ENCODE measurements at regions not wholly inside any gene's neighbourhood (a gene's known extent, or its start where the extent isn't known, plus 50 kb on each side); places are given as distances from the start of the nearest gene placed in this dataset.
"Not testable (repeated sequence)": the region's sequence is repeated elsewhere in the genome, so short reads cannot be mapped to it uniquely, and the experiment has no call there.

DNA sequence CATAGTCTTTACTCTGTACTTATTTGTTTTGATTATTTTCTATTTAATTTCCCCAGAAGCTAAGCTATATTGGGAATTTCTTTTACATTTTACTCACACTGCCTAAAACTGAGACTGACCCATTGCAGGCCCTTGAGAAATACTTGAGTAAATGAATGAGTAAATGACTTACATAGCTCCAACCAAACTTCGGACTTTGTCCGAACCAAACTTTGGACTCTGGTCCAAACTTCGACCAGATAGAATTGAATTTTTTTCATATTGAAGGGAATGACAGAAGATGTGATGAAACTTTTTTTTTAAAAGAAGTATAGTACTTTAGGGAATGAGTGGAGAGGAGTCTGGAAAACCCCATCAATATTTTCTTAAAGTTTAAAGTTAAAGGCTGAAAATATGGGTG is 75.6 kb upstream of the MYRIP start:
- no peaks in the 10 kb centered on the region for H3K36me3 ChIP-seq (ENCODE audit: control insufficient read depth, insufficient read depth, low read length)
- H3K4ac ChIP-seq (ENCODE audit: low read depth, low read length), result no peak overlapping the region
- H3K27me3 ChIP-seq (ENCODE audit: insufficient read depth, low read length, poor library complexity), result no peaks in the 10 kb centered on the region
- H3K4me2 ChIP-seq (ENCODE audit: low read length), result no peak overlapping the region
- no CpG with 5 or more reads among the region's 3 CpGs for WGBS (ENCODE audit: extremely low coverage, insufficient coverage, low lambda C conversion rate)
- H4K5ac ChIP-seq (ENCODE audit: low read length), result no peak overlapping the region
- H3K27ac ChIP-seq (ENCODE audit: low read depth, low read length), result no peak overlapping the region
- H2BK120ac ChIP-seq (ENCODE audit: low read depth, low read length), result no peak overlapping the region
- H3K79me2 ChIP-seq (ENCODE audit: control insufficient read depth, insufficient read depth, low read length), result no peaks in the 10 kb centered on the region
- no peak overlapping the region for H3K9ac ChIP-seq (ENCODE audit: low read length)
- H3K79me1 ChIP-seq (ENCODE audit: low read length), result no peaks in the 10 kb centered on the region
- no peak overlapping the region for H3K4me3 ChIP-seq (ENCODE audit: low read length)
- no peak overlapping the region for H2BK15ac ChIP-seq (replicated peaks; ENCODE audit: low read depth)
- H3K56ac ChIP-seq (ENCODE audit: low read length), result no peak overlapping the region
- no peak overlapping the region for H3K23ac ChIP-seq (ENCODE audit: low read length)
- no peaks in the 10 kb centered on the region for H3K4me1 ChIP-seq (ENCODE audit: control insufficient read depth, low read depth, low read length)
- no peak overlapping the region for H2BK5ac ChIP-seq (ENCODE audit: low read length)
- H4K8ac ChIP-seq (ENCODE audit: low read depth, low read length), result no peak overlapping the region
- no peak overlapping the region for H3K18ac ChIP-seq (ENCODE audit: low read length)
- no peak overlapping the region for H2AK5ac ChIP-seq (ENCODE audit: low read length)
- no peak for DNase-seq

DNA sequence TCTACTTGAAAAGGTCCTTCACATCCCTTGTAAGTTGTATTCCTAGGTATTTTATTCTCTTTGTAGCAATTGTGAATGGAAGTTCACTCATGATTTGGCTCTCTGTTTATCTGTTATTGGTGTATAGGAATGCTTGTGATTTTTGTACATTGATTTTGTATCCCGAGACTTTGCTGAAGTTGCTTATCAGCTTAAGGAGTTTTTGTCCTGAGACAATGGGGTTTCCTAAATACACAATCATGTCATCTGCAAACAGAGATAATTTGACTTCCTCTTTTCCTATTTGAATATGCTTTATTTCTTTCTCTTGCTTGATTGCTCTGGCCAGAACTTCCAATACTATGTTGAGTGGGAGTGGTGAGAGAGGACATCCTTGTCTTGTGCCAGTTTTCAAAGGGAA is 69.8 kb upstream of the MYRIP start:
- not testable (repeated sequence) for DNase-seq; H2BK15ac ChIP-seq (replicated peaks; ENCODE audit: low read depth); H3K23ac ChIP-seq (ENCODE audit: low read length); H3K27ac ChIP-seq (ENCODE audit: low read depth, low read length); H2BK5ac ChIP-seq (ENCODE audit: low read length); H3K27me3 ChIP-seq (ENCODE audit: insufficient read depth, low read length, poor library complexity); H3K79me2 ChIP-seq (ENCODE audit: control insufficient read depth, insufficient read depth, low read length); H4K5ac ChIP-seq (ENCODE audit: low read length); H3K79me1 ChIP-seq (ENCODE audit: low read length); H3K36me3 ChIP-seq (ENCODE audit: control insufficient read depth, insufficient read depth, low read length); H3K9ac ChIP-seq (ENCODE audit: low read length); H3K4me3 ChIP-seq (ENCODE audit: low read length); H4K8ac ChIP-seq (ENCODE audit: low read depth, low read length); H2AK5ac ChIP-seq (ENCODE audit: low read length); H3K56ac ChIP-seq (ENCODE audit: low read length); H3K4me1 ChIP-seq (ENCODE audit: control insufficient read depth, low read depth, low read length); H2BK120ac ChIP-seq (ENCODE audit: low read depth, low read length); H3K18ac ChIP-seq (ENCODE audit: low read length); H3K4ac ChIP-seq (ENCODE audit: low read depth, low read length); H3K4me2 ChIP-seq (ENCODE audit: low read length)
- no CpG with 5 or more reads among the region's 1 CpG for WGBS (ENCODE audit: extremely low coverage, insufficient coverage, low lambda C conversion rate)

DNA sequence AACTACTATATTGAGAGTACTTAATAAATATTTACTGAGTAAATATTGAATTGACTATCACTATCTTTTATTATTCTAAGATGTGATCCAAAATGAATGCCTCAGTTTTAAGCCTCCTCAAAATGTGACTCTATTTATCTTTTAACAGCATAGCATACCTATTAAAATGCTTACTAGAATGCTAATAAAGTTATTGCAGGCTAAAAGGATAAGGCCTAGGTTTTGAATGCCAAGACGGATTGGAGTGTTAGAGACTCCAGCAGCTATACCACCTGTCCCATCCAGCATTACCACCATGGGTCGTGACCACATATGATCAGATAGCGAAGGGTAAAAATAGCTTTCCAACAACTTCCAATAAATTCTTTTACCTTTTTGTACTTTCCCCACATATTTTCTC is 64.7 kb upstream of the MYRIP start:
- H3K79me2 ChIP-seq (ENCODE audit: control insufficient read depth, insufficient read depth, low read length), result no peaks in the 10 kb centered on the region
- H3K4me1 ChIP-seq (ENCODE audit: control insufficient read depth, low read depth, low read length), result no peaks in the 10 kb centered on the region
- H3K9ac ChIP-seq (ENCODE audit: low read length), result no peak overlapping the region
- H4K5ac ChIP-seq (ENCODE audit: low read length), result no peak overlapping the region
- H3K4ac ChIP-seq (ENCODE audit: low read depth, low read length), result no peak overlapping the region
- no peak for DNase-seq
- H2BK15ac ChIP-seq (replicated peaks; ENCODE audit: low read depth), result no peak overlapping the region
- no peak overlapping the region for H2BK120ac ChIP-seq (ENCODE audit: low read depth, low read length)
- WGBS (ENCODE audit: extremely low coverage, insufficient coverage, low lambda C conversion rate), result no CpG with 5 or more reads among the region's 3 CpGs
- H3K27me3 ChIP-seq (ENCODE audit: insufficient read depth, low read length, poor library complexity), result no peaks in the 10 kb centered on the region
- H3K79me1 ChIP-seq (ENCODE audit: low read length), result no peaks in the 10 kb centered on the region
- no peaks in the 10 kb centered on the region for H3K36me3 ChIP-seq (ENCODE audit: control insufficient read depth, insufficient read depth, low read length)
- no peak overlapping the region for H3K27ac ChIP-seq (ENCODE audit: low read depth, low read length)
- no peak overlapping the region for H3K18ac ChIP-seq (ENCODE audit: low read length)
- H3K4me2 ChIP-seq (ENCODE audit: low read length), result no peak overlapping the region
- no peak overlapping the region for H2AK5ac ChIP-seq (ENCODE audit: low read length)
- no peak overlapping the region for H3K4me3 ChIP-seq (ENCODE audit: low read length)
- H2BK5ac ChIP-seq (ENCODE audit: low read length), result no peak overlapping the region
- no peak overlapping the region for H3K23ac ChIP-seq (ENCODE audit: low read length)
- no peak overlapping the region for H3K56ac ChIP-seq (ENCODE audit: low read length)
- no peak overlapping the region for H4K8ac ChIP-seq (ENCODE audit: low read depth, low read length)

DNA sequence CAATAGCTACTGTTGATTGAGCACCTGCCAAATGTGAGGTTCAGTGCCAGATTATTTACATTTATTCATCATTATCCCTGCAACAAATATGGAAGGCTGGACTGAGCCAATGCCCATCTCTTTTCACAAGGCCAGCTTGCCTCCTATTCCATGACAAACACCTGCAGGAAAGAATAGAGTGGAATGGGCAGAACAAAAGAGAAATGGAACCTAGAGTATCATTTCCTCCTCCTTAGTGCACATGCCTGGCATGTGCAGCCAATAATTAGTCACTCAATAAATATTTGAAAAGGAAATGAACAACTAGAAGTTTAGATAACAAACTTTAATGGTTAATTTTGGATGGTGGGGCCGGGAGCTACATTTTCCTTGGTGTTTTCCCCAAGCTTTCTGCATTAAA is 61.4 kb upstream of the MYRIP start:
- H2BK120ac ChIP-seq (ENCODE audit: low read depth, low read length), result no peak overlapping the region
- H3K79me1 ChIP-seq (ENCODE audit: low read length), result no peaks in the 10 kb centered on the region
- H3K27me3 ChIP-seq (ENCODE audit: insufficient read depth, low read length, poor library complexity), result no peaks in the 10 kb centered on the region
- H2BK15ac ChIP-seq (replicated peaks; ENCODE audit: low read depth), result no peak overlapping the region
- H3K23ac ChIP-seq (ENCODE audit: low read length), result no peak overlapping the region
- no peak overlapping the region for H3K27ac ChIP-seq (ENCODE audit: low read depth, low read length)
- no peak overlapping the region for H3K4ac ChIP-seq (ENCODE audit: low read depth, low read length)
- H3K4me2 ChIP-seq (ENCODE audit: low read length), result no peak overlapping the region
- no peaks in the 10 kb centered on the region for H3K79me2 ChIP-seq (ENCODE audit: control insufficient read depth, insufficient read depth, low read length)
- H3K4me1 ChIP-seq (ENCODE audit: control insufficient read depth, low read depth, low read length), result peaks cover 11% of the 10 kb centered on the region
- H3K36me3 ChIP-seq (ENCODE audit: control insufficient read depth, insufficient read depth, low read length), result no peaks in the 10 kb centered on the region
- H4K5ac ChIP-seq (ENCODE audit: low read length), result no peak overlapping the region
- H4K8ac ChIP-seq (ENCODE audit: low read depth, low read length), result no peak overlapping the region
- H3K56ac ChIP-seq (ENCODE audit: low read length), result no peak overlapping the region
- no peak overlapping the region for H3K9ac ChIP-seq (ENCODE audit: low read length)
- no peak for DNase-seq
- no peak overlapping the region for H3K18ac ChIP-seq (ENCODE audit: low read length)
- H2AK5ac ChIP-seq (ENCODE audit: low read length), result no peak overlapping the region
- no peak overlapping the region for H2BK5ac ChIP-seq (ENCODE audit: low read length)
- no CpG with 5 or more reads among the region's 1 CpG for WGBS (ENCODE audit: extremely low coverage, insufficient coverage, low lambda C conversion rate)
- H3K4me3 ChIP-seq (ENCODE audit: low read length), result no peak overlapping the region

DNA sequence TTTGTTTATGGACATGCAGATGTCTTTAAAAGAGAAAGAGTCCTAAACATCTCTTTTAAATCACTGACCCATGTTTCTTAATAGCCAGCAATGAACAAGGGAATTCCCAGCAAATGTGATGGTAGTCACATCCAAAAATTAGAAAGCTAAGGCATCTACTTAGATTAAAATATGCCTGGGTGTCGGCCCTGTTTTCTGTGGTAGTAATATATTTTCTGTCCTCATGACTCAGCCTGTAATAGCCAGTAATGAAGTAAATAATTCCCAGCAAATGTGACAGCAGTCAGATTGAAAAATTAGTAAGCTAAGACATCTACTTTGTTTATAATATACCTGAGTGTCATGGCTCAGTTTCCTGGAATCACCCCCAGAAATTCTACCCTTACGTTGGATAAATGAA is 60.6 kb upstream of the MYRIP start:
- no peak for DNase-seq
- H3K27ac ChIP-seq (ENCODE audit: low read depth, low read length), result no peak overlapping the region

DNA sequence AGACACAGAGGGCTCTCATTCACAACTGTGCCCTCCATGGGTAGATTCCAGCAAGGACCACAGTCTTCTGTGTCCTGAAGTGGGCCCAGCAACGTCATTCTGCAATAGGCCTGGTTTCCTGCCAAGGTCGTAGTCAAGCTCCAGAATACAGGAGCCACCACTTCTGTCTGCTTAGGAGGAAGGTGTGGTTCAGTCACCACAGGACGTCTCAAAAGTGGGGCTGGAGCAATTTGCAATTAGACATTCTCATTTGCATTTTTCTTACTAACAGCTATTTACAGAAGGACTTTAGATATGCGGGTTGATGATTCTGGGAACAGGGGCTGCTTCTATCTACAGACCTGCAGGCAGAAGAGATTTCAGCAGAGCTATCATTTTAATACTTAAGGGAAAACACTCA is 58.7 kb upstream of the MYRIP start:
- Histone ChIP-seq H2BK120ac (ENCODE audit: low read depth, low read length) (no peak overlapping the region), H2AK5ac (ENCODE audit: low read length) (no peak overlapping the region), H4K5ac (ENCODE audit: low read length) (no peak overlapping the region), H4K8ac (ENCODE audit: low read depth, low read length) (no peak overlapping the region), H3K36me3 (ENCODE audit: control insufficient read depth, insufficient read depth, low read length) (no peaks in the 10 kb centered on the region), H2BK5ac (ENCODE audit: low read length) (no peak overlapping the region), H3K79me1 (ENCODE audit: low read length) (no peaks in the 10 kb centered on the region), H3K4me3 (ENCODE audit: low read length) (no peak overlapping the region), H3K27ac (ENCODE audit: low read depth, low read length) (no peak overlapping the region), H3K18ac (ENCODE audit: low read length) (no peak overlapping the region), H3K56ac (ENCODE audit: low read length) (no peak overlapping the region), H3K27me3 (ENCODE audit: insufficient read depth, low read length, poor library complexity) (no peaks in the 10 kb centered on the region), H3K9ac (ENCODE audit: low read length) (no peak overlapping the region), H3K23ac (ENCODE audit: low read length) (no peak overlapping the region), H3K4ac (ENCODE audit: low read depth, low read length) (no peak overlapping the region), H3K4me2 (ENCODE audit: low read length) (no peak overlapping the region), H3K4me1 (ENCODE audit: control insufficient read depth, low read depth, low read length) (peaks cover 13% of the 10 kb centered on the region), H2BK15ac (replicated peaks; ENCODE audit: low read depth) (no peak overlapping the region), H3K79me2 (ENCODE audit: control insufficient read depth, insufficient read depth, low read length) (no peaks in the 10 kb centered on the region)
- WGBS (ENCODE audit: extremely low coverage, insufficient coverage, low lambda C conversion rate), result no CpG with 5 or more reads among the region's 4 CpGs
- DNase-seq, result peak; percentile 81

More for the DNA sequence above, 60.6 kb upstream of the MYRIP start:
- H2BK120ac ChIP-seq (ENCODE audit: low read depth, low read length), result no peak overlapping the region
- no peak overlapping the region for H3K4me3 ChIP-seq (ENCODE audit: low read length)
- no peaks in the 10 kb centered on the region for H3K79me2 ChIP-seq (ENCODE audit: control insufficient read depth, insufficient read depth, low read length)
- no peak overlapping the region for H2AK5ac ChIP-seq (ENCODE audit: low read length)
- H3K79me1 ChIP-seq (ENCODE audit: low read length), result no peaks in the 10 kb centered on the region
- no peak overlapping the region for H3K18ac ChIP-seq (ENCODE audit: low read length)
- H3K56ac ChIP-seq (ENCODE audit: low read length), result no peak overlapping the region
- H3K27me3 ChIP-seq (ENCODE audit: insufficient read depth, low read length, poor library complexity), result no peaks in the 10 kb centered on the region
- no peak overlapping the region for H4K8ac ChIP-seq (ENCODE audit: low read depth, low read length)
- WGBS (ENCODE audit: extremely low coverage, insufficient coverage, low lambda C conversion rate), result no CpG with 5 or more reads among the region's 2 CpGs
- H3K4me2 ChIP-seq (ENCODE audit: low read length), result no peak overlapping the region
- peak overlapping the region; percentile 42 for H3K4ac ChIP-seq (ENCODE audit: low read depth, low read length)
- H3K23ac ChIP-seq (ENCODE audit: low read length), result no peak overlapping the region
- H2BK5ac ChIP-seq (ENCODE audit: low read length), result no peak overlapping the region
- no peaks in the 10 kb centered on the region for H3K36me3 ChIP-seq (ENCODE audit: control insufficient read depth, insufficient read depth, low read length)
- no peak overlapping the region for H4K5ac ChIP-seq (ENCODE audit: low read length)
- no peak overlapping the region for H3K9ac ChIP-seq (ENCODE audit: low read length)
- H3K4me1 ChIP-seq (ENCODE audit: control insufficient read depth, low read depth, low read length), result peaks cover 13% of the 10 kb centered on the region
- no peak overlapping the region for H2BK15ac ChIP-seq (replicated peaks; ENCODE audit: low read depth)
